GM12878 (cell line): ENCODE measurements at regions not wholly inside any gene's neighbourhood (a gene's known extent, or its start where the extent isn't known, plus 50 kb on each side); places are given as distances from the start of the nearest gene placed in this dataset.

Experiments used
- ATAC-seq: fragments of 200-7000 bp; cut with Tn5 transposase; 3 replicates; pipeline ENCODE4 v1.9.1; 2020; ENCODE audit warnings: mild to moderate bottlenecking, moderate library complexity
- BruUV-seq: library from RNA; stranded (reverse); fragments of 400-500 nt; replicated peaks from 2 replicates; lab custom pipeline; 2021; lab: Mats Ljungman, UMichigan
- CTCF ChIA-PET: fragments of 300-600 bp; sonication (Branson Sonifier 250); formaldehyde crosslinking; extraction: SDS; loops from one replicate; lab custom pipeline; 2021; ENCODE audit warnings: inconsistent platforms; lab: Yijun Ruan, JAX
- POLR2A ChIA-PET: fragments of 350-600 bp; formaldehyde crosslinking; extraction: SDS; loops from one replicate; lab custom pipeline; 2021; ENCODE audit warnings: inconsistent platforms; lab: Charles Lee
- RAD21 ChIA-PET: fragments of 300-600 bp; sonication (Branson Sonifier 250); formaldehyde crosslinking; loops from one replicate; lab custom pipeline; 2023; ENCODE audit warnings: antibody characterized with exemption; ENCODE audit not compliant: unreplicated experiment; lab: Charles Lee
- SMC1A ChIA-PET: fragments of 300-600 bp; sonication (Branson Sonifier 250); formaldehyde crosslinking; loops from one replicate; lab custom pipeline; 2023; ENCODE audit not compliant: unreplicated experiment, uncharacterized antibody; lab: Charles Lee
- DNase-seq: peaks from one replicate; pipeline ENCODE4 v3.0.0-alpha.2; 2011; ENCODE audit warnings: low read depth, low spot score
- FAIRE-seq: peaks from 3 replicates; lab custom pipeline; 2011; peaks lifted over from hg19 to GRCh38; lab: Jason Lieb, UNC
- H2AFZ ChIP-seq: 2 replicates; pipeline ENCODE4 v1.6.0; 2011; ENCODE audit warnings: low read depth, low read length, control low read depth; ENCODE audit not compliant: control insufficient read depth
- H3K27ac ChIP-seq: 2 replicates; pipeline ENCODE4 v1.5.1; 2011; ENCODE audit warnings: control low read depth; ENCODE audit not compliant: control insufficient read depth, insufficient read depth
- H3K27me3 ChIP-seq, 2 experiments: replicated peaks in 1 of 2; 2 replicates each; pipeline versions ENCODE4 v1.6.0 to v1.6.1; 2011; ENCODE audit warnings: low read length in 1 of 2; ENCODE audit not compliant: control insufficient read depth in 2 of 2, insufficient read depth in 2 of 2
- H3K36me3 ChIP-seq, 2 experiments: 2 replicates each; pipeline ENCODE4 v1.5.1; 2011; ENCODE audit warnings: low read length in 1 of 2; ENCODE audit not compliant: control insufficient read depth in 2 of 2, insufficient read depth in 2 of 2
- H3K4me1 ChIP-seq: 2 replicates; pipeline ENCODE4 v1.6.1; 2011; ENCODE audit warnings: mild to moderate bottlenecking, low read length, moderate library complexity, mixed read lengths; ENCODE audit not compliant: control insufficient read depth, insufficient read depth
- H3K4me2 ChIP-seq: 2 replicates; pipeline ENCODE4 v1.6.0; 2011; ENCODE audit warnings: control low read depth; ENCODE audit not compliant: control insufficient read depth, insufficient read depth
- H3K4me3 ChIP-seq: fragments of 200-600 bp; sonication (generic); 2 replicates; pipeline ENCODE4 v1.5.1; 2016
- H3K79me2 ChIP-seq: 2 replicates; pipeline ENCODE4 v1.6.0; 2011; ENCODE audit warnings: low read length; ENCODE audit not compliant: control insufficient read depth, insufficient read depth
- H3K9ac ChIP-seq: 2 replicates; pipeline ENCODE4 v1.8.0; 2011; ENCODE audit warnings: low read length, control low read depth, mixed read lengths; ENCODE audit not compliant: control insufficient read depth, insufficient read depth
- H3K9me3 ChIP-seq: replicated peaks from 3 replicates; pipeline ENCODE4 v1.5.1; 2011; ENCODE audit warnings: mild to moderate bottlenecking, low read length; ENCODE audit not compliant: control insufficient read depth, insufficient read depth
- H4K20me1 ChIP-seq: 2 replicates; pipeline ENCODE4 v1.6.0; 2011; ENCODE audit not compliant: control insufficient read depth, insufficient read depth
- ASH2L ChIP-seq: fragments of 300-600, 200-600 bp; sonication (generic); IDR thresholded peaks from 2 replicates; pipeline ENCODE4 v1.6.1; 2017; ENCODE audit warnings: low read depth, mild to moderate bottlenecking, borderline replicate concordance
- BCL11A ChIP-seq: IDR thresholded peaks from 2 replicates; pipeline ENCODE4 v1.6.1; 2011; ENCODE audit warnings: low read depth, low read length
- CBX5 ChIP-seq: sonication (generic); IDR thresholded peaks from 2 replicates; pipeline ENCODE4 v1.6.1; 2016; ENCODE audit warnings: low read depth, moderate library complexity, mild to moderate bottlenecking, inconsistent platforms
- CEBPB ChIP-seq, 2 experiments: fragments of 150-350 bp in 1 of 2; IDR thresholded peaks; 2 replicates each; pipeline ENCODE4 v1.6.1; 2012 to 2014; ENCODE audit warnings: low read depth in 2 of 2, low read length in 2 of 2, borderline replicate concordance in 1 of 2, inconsistent platforms in 1 of 2
- EED ChIP-seq: sonication (generic); IDR thresholded peaks from 2 replicates; pipeline ENCODE4 v1.6.1; 2016; ENCODE audit warnings: antibody characterized with exemption, low read depth
- EGR1 ChIP-seq, 2 experiments: IDR thresholded peaks; 1 replicate in 1 of 2; 2 replicates in 1 of 2; pipeline ENCODE4 v1.6.1; 2011 to 2012; ENCODE audit warnings: low read depth in 2 of 2, low read length in 2 of 2, borderline replicate concordance in 1 of 2, mild to moderate bottlenecking in 1 of 2, moderate library complexity in 1 of 2
- KLF5 ChIP-seq: fragments of 450-650 bp; IDR thresholded peaks from 2 replicates; pipeline ENCODE4 v1.6.1; 2014; ENCODE audit warnings: mild to moderate bottlenecking; ENCODE audit not compliant: partially characterized antibody
- MEF2B ChIP-seq: fragments of 450-650 bp; IDR thresholded peaks from 2 replicates; pipeline ENCODE4 v1.6.1; 2018; ENCODE audit warnings: mild to moderate bottlenecking, moderate library complexity; ENCODE audit not compliant: partially characterized antibody, poor library complexity, severe bottlenecking
- MLLT1 ChIP-seq: fragments of 450-650 bp; IDR thresholded peaks from 2 replicates; pipeline ENCODE4 v1.6.1; 2016; ENCODE audit warnings: mild to moderate bottlenecking
- MTA3 ChIP-seq: IDR thresholded peaks from 2 replicates; pipeline ENCODE4 v1.6.1; 2012; ENCODE audit warnings: low read length, inconsistent platforms, borderline replicate concordance
- MYC ChIP-seq: IDR thresholded peaks from 2 replicates; pipeline ENCODE4 v1.6.1; 2011; ENCODE audit warnings: mild to moderate bottlenecking, low read length, moderate library complexity, inconsistent platforms; ENCODE audit not compliant: insufficient read depth, insufficient replicate concordance, insufficient read length, severe bottlenecking
- NBN ChIP-seq: fragments of 450-650 bp; IDR thresholded peaks from 2 replicates; pipeline ENCODE4 v1.6.1; 2016
- NFYB ChIP-seq: IDR thresholded peaks from 2 replicates; pipeline ENCODE4 v1.6.1; 2011; ENCODE audit warnings: low read depth, mild to moderate bottlenecking, low read length, improper control_type of control experiment, moderate library complexity; ENCODE audit not compliant: insufficient read depth
- SMARCA5 ChIP-seq: fragments of 450-650 bp; IDR thresholded peaks from 2 replicates; pipeline ENCODE4 v1.6.1; 2017; ENCODE audit warnings: mild to moderate bottlenecking
- YBX1 ChIP-seq: fragments of 450-650 bp; IDR thresholded peaks from 2 replicates; pipeline ENCODE4 v1.6.1; 2016; ENCODE audit warnings: antibody characterized with exemption
- ZBTB33 ChIP-seq: fragments of 450-650 bp; IDR thresholded peaks from 2 replicates; pipeline ENCODE4 v1.6.1; 2017; ENCODE audit warnings: mild to moderate bottlenecking
- ZBTB40 ChIP-seq: fragments of 450-650 bp; IDR thresholded peaks from 2 replicates; pipeline ENCODE4 v1.6.1; 2016; ENCODE audit warnings: mild to moderate bottlenecking, moderate library complexity, borderline replicate concordance
- WGBS: methylation state at CpG from one replicate; pipeline ENCODE4 v1.1.6; 2016; ENCODE audit warnings: low lambda C conversion rate; ENCODE audit not compliant: insufficient replicate concordance, insufficient coverage; ENCODE audit errors: missing lambda C conversion rate; 5-methylcytosine and 5-hydroxymethylcytosine counted together
- in situ Hi-C: fragments of 300-500 bp; cut with MboI; formaldehyde crosslinking; loops from 9 replicates; pipeline ENCODE4 v1.14.3; 2018; ENCODE audit warnings: mixed read lengths
- intact Hi-C: fragments of 100-400 bp; cut with micrococcal nuclease; formaldehyde crosslinking; loops from one replicate; pipeline ENCODE4 v1.14.2; 2022; ENCODE audit not compliant: unreplicated experiment

- no TSS peak for BruUV-seq
- FAIRE-seq, result no peak
- H3K4me3 ChIP-seq, result peak overlapping the region; percentile 51; the same call in 1 of the 2 replicates
- in situ Hi-C loops (no loop called here), intact Hi-C loops (loop anchor here (1.0 to 10.0 kb wide), 5 partner anchors 26 to 1079 kb away; no protein-coding TSS in a partner anchor)
- peak overlapping the region; percentile 80 for H3K4me2 ChIP-seq
- no peak overlapping the region for H2AFZ ChIP-seq
- H3K9ac ChIP-seq, result peak overlapping the region; percentile 62; the same call in 1 of the 2 replicates
- SMC1A ChIA-PET, result interaction anchor here (0.7 to 17.9 kb wide), 21 partner anchors 10 to 280 kb away, joined by 3 to 284 read pairs (median 5); no protein-coding TSS in a partner anchor
- DNase-seq, result no peak
- RAD21 ChIA-PET, result interaction anchor here (0.6 to 17.7 kb wide), 21 partner anchors 10 to 789 kb away, joined by 3 to 322 read pairs (median 5); partner anchors contain the start of gene ID2
- peak overlapping the region; percentile 93 for H3K27ac ChIP-seq
- 50% methylated on average over 4 of the region's 4 CpGs for WGBS
- H3K36me3 ChIP-seq, result no peaks in the 10 kb centered on the region
- H3K9me3 ChIP-seq, result peaks cover 23% of the 10 kb centered on the region
- no peak for ATAC-seq
- H3K27me3 ChIP-seq, result no peaks in the 10 kb centered on the region
- CTCF ChIA-PET, result interaction anchor here (0.7 to 4.2 kb wide), 6 partner anchors 26 to 105 kb away, joined by 3 to 24 read pairs (median 4); no protein-coding TSS in a partner anchor
- H3K79me2 ChIP-seq, result no peaks in the 10 kb centered on the region
- no peaks in the 10 kb centered on the region for H4K20me1 ChIP-seq
- peaks cover 40% of the 10 kb centered on the region for H3K4me1 ChIP-seq
- POLR2A ChIA-PET, result interaction anchor here (0.7 to 11.0 kb wide), 12 partner anchors 11 to 166 kb away, joined by 3 to 98 read pairs (median 8); partner anchors contain the start of gene ID2
- no peak for TF ChIP-seq EGR1 (IDR thresholded peaks at IDR 0.05; ENCODE audit: borderline replicate concordance in 1 of 2, low read depth in 2 of 2, low read length in 2 of 2)
- no peak for TF ChIP-seq MYC
- no peak for TF ChIP-seq ZBTB33
- peak; percentile 58; the same call in 1 of the 2 replicates for TF ChIP-seq SMARCA5
- TF ChIP-seq KLF5, result peak; percentile 31
- peak; percentile 25; the same call in 1 of the 2 replicates for TF ChIP-seq ZBTB40
- TF ChIP-seq EED, result no peak
- no peak for TF ChIP-seq MEF2B
- TF ChIP-seq NBN, result no peak
- no peak for TF ChIP-seq MTA3
- no peak for TF ChIP-seq ASH2L
- TF ChIP-seq NFYB, result no peak
- no peak for TF ChIP-seq CEBPB (IDR thresholded peaks at IDR 0.05; ENCODE audit: borderline replicate concordance in 1 of 2, low read depth in 2 of 2, low read length in 2 of 2)
- TF ChIP-seq BCL11A, result no peak
- TF ChIP-seq MLLT1, result peak; percentile 8; the same call in 1 of the 2 replicates
- TF ChIP-seq CBX5, result peak; percentile 72
- no peak for TF ChIP-seq YBX1
Measured at GRCh38 chr2:8514274-8514662, 167.6 kb upstream of the ID2 start.
